ENCODE measurements at regions not wholly inside any gene's neighbourhood (a gene's known extent, or its start where the extent isn't known, plus 50 kb on each side); places are given as distances from the start of the nearest gene placed in this dataset.

GRCh38 chr15:93420477-93420876, 331.5 kb upstream of the RGMA start:
- no peak for DNase-seq (ENCODE audit: low spot score)

- no peak for DNase-seq (ENCODE audit: low spot score)
These were observed 331.0 kb upstream of the RGMA start for GRCh38 chr15:93420050-93420452.

- DNase-seq (ENCODE audit: low spot score): no peak
These were observed 329.6 kb upstream of the RGMA start for GRCh38 chr15:93418566-93418965.

DNA sequence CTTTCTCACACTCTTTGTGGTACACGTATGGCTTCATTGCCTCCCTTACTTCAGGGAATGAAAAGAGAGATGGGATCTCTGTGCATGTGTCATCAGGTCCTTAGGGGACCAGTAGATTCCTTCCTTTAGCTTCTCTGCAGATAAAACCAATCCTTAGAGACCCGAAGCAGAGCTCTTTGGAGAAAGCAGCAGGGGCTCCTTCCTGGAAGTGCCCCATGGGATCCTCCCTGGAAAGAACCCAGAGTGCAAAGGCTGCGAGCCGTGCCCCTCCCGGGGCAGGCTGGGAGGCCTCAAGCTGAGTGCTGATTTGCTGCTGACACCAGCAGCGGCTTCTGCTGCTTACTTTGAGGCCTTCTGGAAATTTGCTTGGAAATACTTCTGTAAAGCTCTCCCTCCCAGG, 328.6 kb upstream of the RGMA start:
- DNase-seq (ENCODE audit: low spot score): no peak

- no peak for DNase-seq (ENCODE audit: low spot score)
These were observed 328.1 kb upstream of the RGMA start for GRCh38 chr15:93417156-93417555.

GRCh38 chr15:93415576-93415975, 326.6 kb upstream of the RGMA start:
- no peak for DNase-seq (ENCODE audit: low spot score)

- DNase-seq (ENCODE audit: low spot score): no peak
These were observed 325.7 kb upstream of the RGMA start for GRCh38 chr15:93414576-93415231.

DNA sequence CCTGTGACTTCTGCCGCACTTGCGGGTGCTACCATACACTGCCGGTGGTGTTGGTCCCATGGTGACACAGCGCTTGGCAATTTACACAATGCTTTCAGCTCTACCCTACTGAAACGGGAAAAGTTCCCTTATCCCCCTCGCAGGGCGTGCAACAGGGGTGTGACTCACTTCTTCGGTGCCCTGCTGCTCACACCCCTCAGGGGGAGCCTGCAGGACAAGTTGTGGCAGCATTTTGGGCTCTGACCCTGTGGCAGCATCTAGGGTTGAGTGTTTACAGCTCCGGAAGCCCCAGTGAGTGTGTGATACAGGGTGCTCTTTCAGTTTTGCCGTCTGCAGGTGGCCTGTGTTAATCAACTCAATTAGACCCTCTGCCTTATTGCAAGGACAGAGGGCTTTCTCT, 324.7 kb upstream of the RGMA start:
- no peak for DNase-seq (ENCODE audit: low spot score)

- DNase-seq (ENCODE audit: low spot score): no peak
These were observed 310.1 kb upstream of the RGMA start for GRCh38 chr15:93399121-93399520.

- no peak for DNase-seq (ENCODE audit: low spot score)
These were observed 300.2 kb upstream of the RGMA start for GRCh38 chr15:93389211-93389610.

GRCh38 chr15:93384886-93385285, 295.9 kb upstream of the RGMA start:
- DNase-seq (ENCODE audit: low spot score): no peak

- no peak for DNase-seq (ENCODE audit: low spot score)
These were observed 293.3 kb upstream of the RGMA start for GRCh38 chr15:93382200-93382820.

DNA sequence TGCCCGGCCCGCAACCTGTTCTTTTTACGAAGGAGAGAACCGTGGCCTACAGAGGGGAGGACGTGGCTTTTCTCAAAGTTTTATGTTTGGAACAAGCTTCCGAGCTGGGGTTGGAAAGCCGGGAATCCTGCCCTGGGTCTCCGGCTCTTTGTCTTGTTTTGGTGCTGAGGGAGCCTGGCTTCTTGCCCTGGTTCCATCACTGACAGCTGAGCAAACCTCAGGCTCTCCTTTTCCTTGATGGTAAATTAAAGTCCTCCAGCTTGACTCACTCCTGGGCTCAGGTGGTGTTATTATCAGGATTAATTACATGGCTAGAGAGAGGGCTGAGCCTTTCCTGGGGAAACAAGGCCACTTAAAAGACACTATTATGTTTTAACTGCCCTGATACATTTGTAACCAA, 289.5 kb upstream of the RGMA start:
- DNase-seq (ENCODE audit: low spot score): no peak

DNA sequence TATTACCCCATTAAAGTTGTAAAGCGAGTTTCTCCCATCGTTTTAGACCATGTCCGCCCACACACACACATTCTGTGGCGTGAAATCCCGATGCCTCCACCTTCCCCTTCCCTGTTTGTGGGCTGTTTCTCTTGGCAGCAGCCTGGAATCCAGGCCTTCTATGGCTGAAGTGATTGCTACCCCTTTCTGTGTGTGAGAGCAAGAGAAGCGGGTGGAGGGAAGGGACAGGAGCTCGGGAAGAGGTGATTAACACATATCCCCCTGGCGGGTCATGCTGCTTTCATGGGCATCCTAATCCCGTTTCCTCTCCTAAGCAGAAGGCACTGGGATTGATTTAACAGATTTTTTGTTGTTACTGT, 283.8 kb upstream of the RGMA start:
- no peak for DNase-seq (ENCODE audit: low spot score)

DNA sequence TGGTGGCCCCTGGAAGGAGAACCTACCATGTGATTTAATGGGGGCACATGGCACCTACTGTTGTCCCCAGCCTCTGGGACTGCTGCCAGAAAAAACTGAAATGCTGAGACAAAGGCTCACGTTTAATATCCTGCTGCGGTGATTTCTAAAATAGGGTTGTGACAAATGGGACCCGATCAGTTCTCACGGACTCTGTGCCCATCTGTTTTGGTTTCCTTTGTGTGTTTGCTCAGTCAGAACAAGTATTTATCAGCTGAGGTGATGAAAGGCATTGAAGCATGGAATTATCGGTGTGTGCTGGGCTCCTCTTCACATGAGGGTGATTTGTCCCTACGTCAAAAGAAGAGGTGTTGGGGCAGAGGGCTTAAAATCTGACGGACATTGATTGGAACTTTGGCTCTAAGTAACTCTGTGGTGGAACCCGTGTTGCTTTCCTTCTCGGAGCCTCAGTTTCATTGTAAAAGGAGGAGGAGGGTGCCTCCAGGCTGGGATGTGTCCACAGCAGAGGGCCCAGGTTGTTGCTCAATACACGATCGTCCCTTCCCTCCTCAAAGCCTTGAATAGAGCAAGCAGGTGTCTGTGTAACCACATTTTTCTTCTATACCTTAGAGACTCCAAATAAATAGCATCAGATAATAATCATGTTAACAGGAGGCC, 283.3 kb upstream of the RGMA start:
- DNase-seq (ENCODE audit: low spot score): no peak

DNA sequence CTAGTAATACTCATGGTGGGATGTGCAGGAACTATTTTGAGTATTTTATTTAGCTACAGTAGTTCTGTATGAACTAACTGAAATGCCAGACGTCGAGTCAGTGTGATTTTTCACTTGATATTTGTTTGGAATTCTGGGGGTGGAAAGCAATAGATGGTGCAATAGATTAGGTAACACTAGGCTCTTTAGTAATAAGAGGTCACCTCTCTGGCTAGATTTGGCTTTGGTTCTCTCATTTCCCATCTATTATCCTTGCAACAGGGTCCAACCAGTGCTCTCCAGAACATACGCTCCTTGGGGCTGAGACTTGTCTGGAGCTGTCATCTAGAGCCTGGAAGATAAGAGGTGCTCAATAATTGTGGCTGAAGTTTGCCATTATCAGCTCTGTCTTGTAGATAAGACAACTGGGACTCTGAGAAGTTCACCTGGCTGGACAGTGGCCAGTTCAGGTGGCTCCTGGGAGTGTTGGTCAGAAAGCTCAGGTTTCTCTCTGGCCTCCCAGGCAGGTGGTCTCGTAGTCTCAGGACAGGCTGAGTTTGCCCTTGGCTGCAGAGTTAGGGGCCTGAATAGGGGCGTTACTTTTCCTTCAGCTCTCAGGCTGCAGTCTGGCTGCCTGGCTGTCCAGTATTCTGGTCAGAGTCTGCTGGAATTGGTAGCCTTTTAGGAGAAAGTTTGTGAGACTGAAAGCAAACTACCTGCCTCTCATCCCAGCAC, 277.5 kb upstream of the RGMA start:
- no peak for DNase-seq (ENCODE audit: low spot score)

- no peak for DNase-seq (ENCODE audit: low spot score)
These were observed 273.8 kb upstream of the RGMA start for GRCh38 chr15:93362821-93363220.

DNA sequence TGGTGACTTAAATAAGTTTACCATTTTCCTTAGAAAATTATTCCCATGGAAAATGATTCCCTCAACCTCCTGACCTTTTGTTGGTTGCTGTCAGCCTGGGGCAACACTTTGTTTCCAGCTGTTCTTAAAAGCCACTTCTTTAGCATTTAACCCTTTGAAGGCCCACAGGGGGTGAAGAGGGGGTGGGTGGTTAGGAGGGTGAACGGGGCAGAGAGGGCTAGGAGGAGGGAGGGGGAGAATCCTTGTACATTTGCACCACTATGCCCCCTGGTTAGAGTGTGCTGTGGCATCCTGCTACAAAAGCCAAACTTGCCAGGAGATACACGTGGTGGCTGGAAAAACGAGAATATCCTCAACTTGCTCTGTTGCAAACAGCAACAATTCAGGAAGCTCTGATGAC, 273.2 kb upstream of the RGMA start:
- DNase-seq (ENCODE audit: low spot score): no peak

DNA sequence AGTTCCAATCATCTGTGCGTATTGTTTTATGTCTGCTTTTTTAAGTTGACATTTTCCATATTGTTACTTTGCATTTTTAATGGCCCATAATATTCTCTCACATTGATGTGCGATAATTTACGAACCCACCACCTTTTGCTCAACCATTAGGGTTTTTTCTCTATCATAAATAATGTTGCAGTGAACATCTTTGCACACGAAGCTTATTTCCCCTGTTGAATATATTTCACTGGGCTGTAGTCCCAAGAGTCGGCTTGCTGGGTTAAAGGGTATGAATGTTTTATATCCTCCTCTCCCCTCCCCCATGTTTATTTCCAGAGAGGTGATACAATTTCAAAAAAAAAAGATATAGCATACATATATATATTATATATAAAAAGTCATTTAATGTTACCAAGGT, 272.7 kb upstream of the RGMA start:
- DNase-seq (ENCODE audit: low spot score): no peak

GRCh38 chr15:93360976-93361375, 272.0 kb upstream of the RGMA start:
- DNase-seq (ENCODE audit: low spot score): no peak

- no peak for DNase-seq (ENCODE audit: low spot score)
These were observed 271.3 kb upstream of the RGMA start for GRCh38 chr15:93360318-93360717.

DNA sequence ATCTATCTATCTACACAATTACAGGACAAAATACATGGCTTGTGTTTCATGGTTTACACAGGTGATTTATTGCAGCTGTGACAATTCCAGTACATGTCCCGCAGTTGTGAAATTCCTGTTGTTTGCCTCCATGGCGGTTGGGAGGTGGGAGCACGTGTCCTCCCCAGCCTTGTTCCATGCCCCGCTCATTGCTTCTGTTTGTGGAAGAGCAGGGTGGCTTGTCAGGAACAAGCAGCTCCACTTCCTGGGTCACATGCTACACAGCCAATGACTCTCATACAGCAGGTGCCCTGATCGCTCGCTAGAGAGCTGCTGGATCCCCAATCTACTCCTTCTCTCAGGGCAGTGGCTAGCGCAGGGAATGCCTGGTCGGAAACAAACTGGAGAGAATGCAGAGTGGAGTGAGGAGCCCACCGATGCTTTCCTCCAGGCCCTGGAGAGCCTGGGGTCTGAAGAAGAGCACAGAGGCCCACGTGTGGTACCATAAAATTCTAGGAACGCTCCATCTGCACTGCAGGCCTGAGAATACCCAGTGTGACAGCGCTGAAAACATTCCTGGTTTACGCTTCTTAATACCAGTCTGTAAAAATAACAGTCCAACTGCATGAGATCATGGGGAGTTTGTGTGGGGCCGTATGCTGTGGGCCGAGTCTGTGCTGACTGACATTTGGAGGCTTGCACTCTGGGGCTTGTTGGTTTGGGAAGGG, 270.6 kb upstream of the RGMA start:
- DNase-seq (ENCODE audit: low spot score): no peak

DNA sequence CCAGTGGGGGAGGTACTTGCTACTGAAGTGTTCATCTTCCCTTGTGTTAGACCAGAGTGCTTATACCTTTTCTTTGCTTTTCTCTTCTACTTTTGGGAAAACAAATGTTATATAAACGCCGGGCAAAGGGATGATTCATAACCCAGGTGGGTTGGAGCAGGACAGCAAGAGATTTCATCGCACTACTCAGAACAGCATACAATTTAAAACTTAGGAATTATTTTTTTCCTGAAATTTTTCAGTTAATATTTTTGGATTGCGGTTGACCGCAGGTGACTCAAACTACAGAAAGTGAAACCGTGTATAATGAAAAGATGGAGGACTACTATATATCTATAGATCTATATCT, 270.0 kb upstream of the RGMA start:
- no peak for DNase-seq (ENCODE audit: low spot score)

Measured in activated CD4-positive, alpha-beta T cell treated with anti-CD3 and anti-CD28 coated beads, Interleukin-2, Interleukin-4, amounts not matched to agents 100 ng/mL and 50 ng/mL, durations not matched to agents 16 hours and 8 hours (primary cell).